GM23338 (cell line): ENCODE measurements at regions not wholly inside any gene's neighbourhood (a gene's known extent, or its start where the extent isn't known, plus 50 kb on each side); places are given as distances from the start of the nearest gene placed in this dataset.
A peak's percentile ranks its signal among the peaks of the same experiment; 100 is the strongest.

Source experiments
- ATAC-seq: fragments of 200-7000 bp; cut with Tn5 transposase; 3 replicates; pipeline ENCODE4 v1.9.1; 2020
- DNase-seq: peaks from one replicate; pipeline ENCODE4 v3.0.0-alpha.2; 2015; ENCODE audit warnings: low spot score
- H2AFZ ChIP-seq: fragments of 200-600 bp; sonication (generic); 2 replicates; pipeline ENCODE4 v1.8.0; 2016; ENCODE audit warnings: antibody characterized with exemption, mild to moderate bottlenecking, moderate library complexity
- H3F3A ChIP-seq: fragments of 200-600 bp; sonication (generic); replicated peaks from 2 replicates; pipeline ENCODE4 v1.8.0; 2017; ENCODE audit warnings: antibody characterized with exemption, mixed run types, low read depth
- H3K27ac ChIP-seq: fragments of 200-600 bp; sonication (generic); 2 replicates; pipeline ENCODE4 v1.6.1; 2016; ENCODE audit warnings: low read depth
- H3K27me3 ChIP-seq: fragments of 200-600 bp; sonication (generic); 2 replicates; pipeline ENCODE4 v1.8.0; 2016; ENCODE audit warnings: mild to moderate bottlenecking, mixed run types, moderate library complexity; ENCODE audit not compliant: insufficient read depth
- H3K36me3 ChIP-seq: fragments of 200-600 bp; sonication (generic); 2 replicates; pipeline ENCODE4 v1.8.0; 2016; ENCODE audit warnings: mild to moderate bottlenecking; ENCODE audit not compliant: insufficient read depth
- H3K4me1 ChIP-seq: fragments of 200-600 bp; sonication (generic); 2 replicates; pipeline ENCODE4 v1.8.0; 2016; ENCODE audit warnings: mild to moderate bottlenecking, moderate library complexity; ENCODE audit not compliant: insufficient read depth
- H3K4me2 ChIP-seq: fragments of 200-600 bp; sonication (generic); 2 replicates; pipeline ENCODE4 v1.7.1; 2017; ENCODE audit warnings: mixed run types
- H3K4me3 ChIP-seq: fragments of 200-600 bp; sonication (generic); 2 replicates; pipeline ENCODE4 v1.6.1; 2016; ENCODE audit warnings: mixed run types
- H3K79me2 ChIP-seq: fragments of 200-600 bp; sonication (generic); replicated peaks from 2 replicates; pipeline ENCODE4 v1.8.0; 2017; ENCODE audit warnings: mild to moderate bottlenecking; ENCODE audit not compliant: insufficient read depth
- H3K9me2 ChIP-seq: fragments of 200-600 bp; sonication (generic); 2 replicates; pipeline ENCODE4 v1.8.0; 2017; ENCODE audit not compliant: insufficient read depth
- H4K20me1 ChIP-seq: fragments of 200-600 bp; sonication (generic); replicated peaks from 2 replicates; pipeline ENCODE4 v1.8.0; 2017; ENCODE audit warnings: mild to moderate bottlenecking; ENCODE audit not compliant: insufficient read depth
- H3K27ac Mint-ChIP-seq: 2 replicates; pipeline ENCODE4 v1.8.0; 2020; ENCODE audit warnings: inconsistent platforms, mild to moderate bottlenecking, moderate library complexity, mixed read lengths
- H3K27me3 Mint-ChIP-seq: 3 replicates; pipeline ENCODE4 v1.8.0; 2022; ENCODE audit warnings: low read depth, mild to moderate bottlenecking, moderate library complexity, mixed read lengths, inconsistent platforms; ENCODE audit not compliant: insufficient read depth, poor library complexity
- H3K36me3 Mint-ChIP-seq: 3 replicates; pipeline ENCODE4 v1.8.0; 2021; ENCODE audit warnings: low read depth, mild to moderate bottlenecking, inconsistent platforms, moderate library complexity, mixed read lengths
- H3K4me1 Mint-ChIP-seq: 3 replicates; pipeline ENCODE4 v1.8.0; 2020; ENCODE audit warnings: mild to moderate bottlenecking, inconsistent platforms, mixed read lengths
- H3K4me3 Mint-ChIP-seq: 3 replicates; pipeline ENCODE4 v1.8.0; 2021; ENCODE audit warnings: moderate library complexity, mild to moderate bottlenecking, inconsistent platforms, mixed read lengths
- H3K9me3 Mint-ChIP-seq: 3 replicates; pipeline ENCODE4 v1.8.0; 2020; ENCODE audit warnings: moderate library complexity, mild to moderate bottlenecking, inconsistent platforms, mixed read lengths
- CREB1 ChIP-seq: fragments of 250-450 bp; sonication (Bioruptor Pico); IDR thresholded peaks from 2 replicates; pipeline ENCODE4 v1.5.0; 2020; ENCODE audit warnings: low read depth, mild to moderate bottlenecking, moderate library complexity
- CTCF ChIP-seq, 2 experiments: fragments of 200-600 bp in 1 of 2; sonication (generic) in 1 of 2; conservative IDR thresholded peaks; 2 replicates each; pipeline versions ENCODE4 v1.5.1 to v1.6.1; 2016 to 2017; ENCODE audit warnings: antibody characterized with exemption in 2 of 2, low read depth in 2 of 2, mild to moderate bottlenecking in 2 of 2, moderate library complexity in 1 of 2
- ETS1 ChIP-seq: IDR thresholded peaks from 2 replicates; pipeline ENCODE4 v1.6.1; 2016; ENCODE audit warnings: antibody characterized with exemption
- EZH2 ChIP-seq: fragments of 200-600 bp; sonication (generic); IDR thresholded peaks from one replicate; pipeline ENCODE4 v1.8.0; 2017; ENCODE audit warnings: antibody characterized with exemption, mild to moderate bottlenecking, low read depth; ENCODE audit not compliant: unreplicated experiment
- JUNB ChIP-seq: IDR thresholded peaks from one replicate; pipeline ENCODE4 v1.6.1; 2016; ENCODE audit warnings: antibody characterized with exemption; ENCODE audit not compliant: unreplicated experiment
- POLR2AphosphoS5 ChIP-seq: IDR thresholded peaks from 2 replicates; pipeline ENCODE4 v1.6.1; 2016; ENCODE audit warnings: antibody characterized with exemption, low read depth
- STAT1 ChIP-seq: IDR thresholded peaks from one replicate; pipeline ENCODE4 v1.6.1; 2016; ENCODE audit warnings: antibody characterized with exemption; ENCODE audit not compliant: unreplicated experiment
- TF ChIP-seq, protein P1 (sequence below): fragments of 250-450 bp; sonication (Bioruptor Pico); IDR thresholded peaks from 2 replicates; pipeline ENCODE4 v1.5.0; 2020; ENCODE audit warnings: mild to moderate bottlenecking, moderate library complexity

DNA sequence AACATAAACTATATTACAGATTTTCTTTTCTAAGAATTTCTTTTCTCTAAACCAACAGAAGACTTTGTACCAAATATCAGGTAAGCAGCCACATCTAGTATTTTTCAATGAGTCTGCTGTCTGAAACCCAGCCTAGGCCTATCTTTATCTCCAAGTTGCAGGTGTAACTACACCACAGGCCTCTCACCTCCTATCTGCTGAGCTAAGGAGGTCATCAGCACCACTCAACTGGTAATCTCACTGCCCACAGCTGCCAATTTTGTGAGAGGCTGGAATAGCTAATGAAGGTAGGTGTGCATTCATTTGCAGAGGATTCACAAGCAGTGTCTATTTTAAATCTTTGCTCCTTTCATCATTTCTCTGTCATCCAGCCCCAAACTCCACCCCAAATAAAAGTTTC is 584.8 kb downstream of the HDGFL1 start:
- peaks cover 13% of the 10 kb centered on the region; the same call in 1 of the 2 replicates for H3K9me2 ChIP-seq
- no peaks in the 10 kb centered on the region for H3K27me3 ChIP-seq
- no peak overlapping the region for H2AFZ ChIP-seq
- Mint-ChIP-seq H3K4me3 (no peak overlapping the region), H3K4me1 (no peaks in the 10 kb centered on the region), H3K27me3 (peaks cover 2% of the 10 kb centered on the region), H3K9me3 (peaks cover 15% of the 10 kb centered on the region), H3K27ac (no peak overlapping the region), H3K36me3 (peaks cover 7% of the 10 kb centered on the region)
- no peak overlapping the region for H3K4me3 ChIP-seq
- ATAC-seq: no peak
- H3F3A ChIP-seq: no peaks in the 10 kb centered on the region
- DNase-seq: no peak
- no peaks in the 10 kb centered on the region for H3K36me3 ChIP-seq
- no peak overlapping the region for H3K27ac ChIP-seq
- no peaks in the 10 kb centered on the region for H3K4me1 ChIP-seq
- H4K20me1 ChIP-seq: no peaks in the 10 kb centered on the region; the same call in 1 of the 2 replicates
- H3K79me2 ChIP-seq: no peaks in the 10 kb centered on the region
- H3K4me2 ChIP-seq: no peak overlapping the region
- no peak for TF ChIP-seq POLR2AphosphoS5

- Histone ChIP-seq H3K4me2 (no peak overlapping the region), H4K20me1 (no peaks in the 10 kb centered on the region), H3F3A (no peaks in the 10 kb centered on the region), H3K4me1 (peaks cover 5% of the 10 kb centered on the region; the same call in 1 of the 2 replicates), H3K4me3 (no peak overlapping the region), H2AFZ (no peak overlapping the region), H3K36me3 (0 out of 2 replicates have a peak, but pooled peaks cover 7% of the 10 kb centered on the region), H3K27ac (no peak overlapping the region), H3K27me3 (no peaks in the 10 kb centered on the region), H3K79me2 (no peaks in the 10 kb centered on the region), H3K9me2 (no peaks in the 10 kb centered on the region)
- no peak for TF ChIP-seq EZH2
- no peak for TF ChIP-seq ETS1
- TF ChIP-seq JUNB: no peak
- no peak for TF ChIP-seq CREB1 (CRISPR knock-in tag)
- TF ChIP-seq, protein P1, sequence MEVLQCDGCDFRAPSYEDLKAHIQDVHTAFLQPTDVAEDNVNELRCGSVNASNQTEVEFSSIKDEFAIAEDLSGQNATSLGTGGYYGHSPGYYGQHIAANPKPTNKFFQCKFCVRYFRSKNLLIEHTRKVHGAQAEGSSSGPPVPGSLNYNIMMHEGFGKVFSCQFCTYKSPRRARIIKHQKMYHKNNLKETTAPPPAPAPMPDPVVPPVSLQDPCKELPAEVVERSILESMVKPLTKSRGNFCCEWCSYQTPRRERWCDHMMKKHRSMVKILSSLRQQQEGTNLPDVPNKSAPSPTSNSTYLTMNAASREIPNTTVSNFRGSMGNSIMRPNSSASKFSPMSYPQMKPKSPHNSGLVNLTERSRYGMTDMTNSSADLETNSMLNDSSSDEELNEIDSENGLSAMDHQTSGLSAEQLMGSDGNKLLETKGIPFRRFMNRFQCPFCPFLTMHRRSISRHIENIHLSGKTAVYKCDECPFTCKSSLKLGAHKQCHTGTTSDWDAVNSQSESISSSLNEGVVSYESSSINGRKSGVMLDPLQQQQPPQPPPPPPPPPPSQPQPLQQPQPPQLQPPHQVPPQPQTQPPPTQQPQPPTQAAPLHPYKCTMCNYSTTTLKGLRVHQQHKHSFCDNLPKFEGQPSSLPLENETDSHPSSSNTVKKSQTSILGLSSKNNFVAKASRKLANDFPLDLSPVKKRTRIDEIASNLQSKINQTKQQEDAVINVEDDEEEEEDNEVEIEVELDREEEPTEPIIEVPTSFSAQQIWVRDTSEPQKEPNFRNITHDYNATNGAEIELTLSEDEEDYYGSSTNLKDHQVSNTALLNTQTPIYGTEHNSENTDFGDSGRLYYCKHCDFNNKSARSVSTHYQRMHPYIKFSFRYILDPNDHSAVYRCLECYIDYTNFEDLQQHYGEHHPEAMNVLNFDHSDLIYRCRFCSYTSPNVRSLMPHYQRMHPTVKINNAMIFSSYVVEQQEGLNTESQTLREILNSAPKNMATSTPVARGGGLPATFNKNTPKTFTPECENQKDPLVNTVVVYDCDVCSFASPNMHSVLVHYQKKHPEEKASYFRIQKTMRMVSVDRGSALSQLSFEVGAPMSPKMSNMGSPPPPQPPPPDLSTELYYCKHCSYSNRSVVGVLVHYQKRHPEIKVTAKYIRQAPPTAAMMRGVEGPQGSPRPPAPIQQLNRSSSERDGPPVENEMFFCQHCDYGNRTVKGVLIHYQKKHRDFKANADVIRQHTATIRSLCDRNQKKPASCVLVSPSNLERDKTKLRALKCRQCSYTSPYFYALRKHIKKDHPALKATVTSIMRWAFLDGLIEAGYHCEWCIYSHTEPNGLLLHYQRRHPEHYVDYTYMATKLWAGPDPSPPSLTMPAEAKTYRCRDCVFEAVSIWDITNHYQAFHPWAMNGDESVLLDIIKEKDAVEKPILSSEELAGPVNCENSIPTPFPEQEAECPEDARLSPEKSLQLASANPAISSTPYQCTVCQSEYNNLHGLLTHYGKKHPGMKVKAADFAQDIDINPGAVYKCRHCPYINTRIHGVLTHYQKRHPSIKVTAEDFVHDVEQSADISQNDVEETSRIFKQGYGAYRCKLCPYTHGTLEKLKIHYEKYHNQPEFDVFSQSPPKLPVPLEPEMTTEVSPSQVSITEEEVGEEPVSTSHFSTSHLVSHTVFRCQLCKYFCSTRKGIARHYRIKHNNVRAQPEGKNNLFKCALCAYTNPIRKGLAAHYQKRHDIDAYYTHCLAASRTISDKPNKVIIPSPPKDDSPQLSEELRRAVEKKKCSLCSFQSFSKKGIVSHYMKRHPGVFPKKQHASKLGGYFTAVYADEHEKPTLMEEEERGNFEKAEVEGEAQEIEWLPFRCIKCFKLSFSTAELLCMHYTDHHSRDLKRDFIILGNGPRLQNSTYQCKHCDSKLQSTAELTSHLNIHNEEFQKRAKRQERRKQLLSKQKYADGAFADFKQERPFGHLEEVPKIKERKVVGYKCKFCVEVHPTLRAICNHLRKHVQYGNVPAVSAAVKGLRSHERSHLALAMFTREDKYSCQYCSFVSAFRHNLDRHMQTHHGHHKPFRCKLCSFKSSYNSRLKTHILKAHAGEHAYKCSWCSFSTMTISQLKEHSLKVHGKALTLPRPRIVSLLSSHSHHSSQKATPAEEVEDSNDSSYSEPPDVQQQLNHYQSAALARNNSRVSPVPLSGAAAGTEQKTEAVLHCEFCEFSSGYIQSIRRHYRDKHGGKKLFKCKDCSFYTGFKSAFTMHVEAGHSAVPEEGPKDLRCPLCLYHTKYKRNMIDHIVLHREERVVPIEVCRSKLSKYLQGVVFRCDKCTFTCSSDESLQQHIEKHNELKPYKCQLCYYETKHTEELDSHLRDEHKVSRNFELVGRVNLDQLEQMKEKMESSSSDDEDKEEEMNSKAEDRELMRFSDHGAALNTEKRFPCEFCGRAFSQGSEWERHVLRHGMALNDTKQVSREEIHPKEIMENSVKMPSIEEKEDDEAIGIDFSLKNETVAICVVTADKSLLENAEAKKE (CRISPR knock-in tag): no peak
- TF ChIP-seq CTCF (conservative IDR thresholded peaks at IDR 0.05; ENCODE audit: low read depth in 2 of 2): no peak
- TF ChIP-seq STAT1: no peak
- no peak for TF ChIP-seq POLR2AphosphoS5
- Mint-ChIP-seq H3K27me3 (no peaks in the 10 kb centered on the region), H3K9me3 (peaks cover 42% of the 10 kb centered on the region), H3K27ac (no peak overlapping the region), H3K4me1 (peaks cover 9% of the 10 kb centered on the region), H3K4me3 (no peak overlapping the region), H3K36me3 (peaks cover 53% of the 10 kb centered on the region)
- DNase-seq (peak; percentile 38), ATAC-seq (peak; percentile 29; the same call in 1 of the 3 replicates)
Measured at GRCh38 chr6:23170049-23170448, 600.7 kb downstream of the HDGFL1 start.
